HepG2 (cell line): ENCODE measurements at regions not wholly inside any gene's neighbourhood (a gene's known extent, or its start where the extent isn't known, plus 50 kb on each side); places are given as distances from the start of the nearest gene placed in this dataset.

Experiments
- HMG20B ChIP-seq: conservative IDR thresholded peaks from 2 replicates; pipeline ENCODE4 v1.6.1; 2016; ENCODE audit warnings: missing genetic modification reagents, missing compliant biosample characterization
- JDP2 ChIP-seq: sonication (generic); formaldehyde crosslinking; IDR thresholded peaks from 2 replicates; pipeline ENCODE4 v1.8.1; 2022; ENCODE audit warnings: missing genetic modification reagents, borderline replicate concordance
- KLF11 ChIP-seq: IDR thresholded peaks from 2 replicates; pipeline ENCODE4 v1.6.1; 2016; ENCODE audit warnings: missing compliant biosample characterization
- MTF1 ChIP-seq: sonication (generic); formaldehyde crosslinking; IDR thresholded peaks from 2 replicates; pipeline ENCODE4 v1.5.0; 2020; ENCODE audit warnings: missing genetic modification reagents
- NCOA1 ChIP-seq: sonication (generic); formaldehyde crosslinking; IDR thresholded peaks from 2 replicates; pipeline ENCODE4 v1.9.0; 2021; ENCODE audit warnings: missing genetic modification reagents
- NFKBIZ ChIP-seq: IDR thresholded peaks from 2 replicates; pipeline ENCODE4 v1.6.1; 2018; ENCODE audit warnings: missing genetic modification reagents, missing compliant biosample characterization
- PCBP1 ChIP-seq: fragments of 200-400 bp; formaldehyde crosslinking; IDR thresholded peaks from 2 replicates; pipeline ENCODE4 v1.6.1; 2017; ENCODE audit warnings: mild to moderate bottlenecking, low read depth, low read length, borderline replicate concordance
- PHF21A ChIP-seq: sonication (generic); formaldehyde crosslinking; IDR thresholded peaks from 2 replicates; pipeline ENCODE4 v1.5.0; 2020; ENCODE audit warnings: mild to moderate bottlenecking, missing genetic modification reagents
- RFX1 ChIP-seq: fragments of 450-650 bp; IDR thresholded peaks from 2 replicates; pipeline ENCODE4 v1.6.1; 2017
- RFX3 ChIP-seq: IDR thresholded peaks from 2 replicates; pipeline ENCODE4 v1.6.1; 2016; ENCODE audit warnings: missing biosample characterization, missing genetic modification reagents
- SMAD3 ChIP-seq: sonication (generic); formaldehyde crosslinking; IDR thresholded peaks from 2 replicates; pipeline ENCODE4 v1.4.0; 2020; ENCODE audit warnings: missing genetic modification reagents
- SNAI1 ChIP-seq: sonication (generic); formaldehyde crosslinking; IDR thresholded peaks from 2 replicates; pipeline ENCODE4 v1.5.0; 2020; ENCODE audit warnings: mild to moderate bottlenecking, missing genetic modification reagents, borderline replicate concordance
- ZBTB38 ChIP-seq: sonication (generic); formaldehyde crosslinking; IDR thresholded peaks from 2 replicates; pipeline ENCODE4 v1.5.1; 2020; ENCODE audit warnings: mild to moderate bottlenecking, missing genetic modification reagents
- ZFAT ChIP-seq: sonication (generic); formaldehyde crosslinking; conservative IDR thresholded peaks from 2 replicates; pipeline ENCODE4 v1.8.1; 2023; ENCODE audit warnings: missing genetic modification reagents, inconsistent platforms
- ZFP36L2 ChIP-seq: sonication (generic); formaldehyde crosslinking; IDR thresholded peaks from 2 replicates; pipeline ENCODE4 v1.4.0; 2020; ENCODE audit warnings: missing genetic modification reagents
- ZNF44 ChIP-seq: sonication (generic); formaldehyde crosslinking; IDR thresholded peaks from 2 replicates; pipeline ENCODE4 v1.5.1; 2020; ENCODE audit warnings: mild to moderate bottlenecking, missing genetic modification reagents
- ZSCAN9 ChIP-seq: IDR thresholded peaks from 2 replicates; pipeline ENCODE4 v1.6.1; 2016; ENCODE audit warnings: borderline replicate concordance
- TF ChIP-seq, protein P1 (sequence below): sonication (generic); formaldehyde crosslinking; IDR thresholded peaks from 2 replicates; pipeline ENCODE4 v1.4.0; 2020; ENCODE audit warnings: missing genetic modification reagents
- TF ChIP-seq, protein P2 (sequence below): sonication (generic); formaldehyde crosslinking; IDR thresholded peaks from 2 replicates; pipeline ENCODE4 v1.4.0; 2020; ENCODE audit warnings: mild to moderate bottlenecking, missing genetic modification reagents
- TF ChIP-seq, protein P3 (sequence below), 2 experiments: fragments of 450-650 bp in 1 of 2; sonication (generic) in 1 of 2; formaldehyde crosslinking in 1 of 2; IDR thresholded peaks; 2 replicates each; pipeline versions ENCODE4 v1.6.1 to v1.8.0; 2016 to 2022; ENCODE audit warnings: antibody characterized with exemption in 1 of 2, mild to moderate bottlenecking in 1 of 2, missing genetic modification reagents in 1 of 2

DNA sequence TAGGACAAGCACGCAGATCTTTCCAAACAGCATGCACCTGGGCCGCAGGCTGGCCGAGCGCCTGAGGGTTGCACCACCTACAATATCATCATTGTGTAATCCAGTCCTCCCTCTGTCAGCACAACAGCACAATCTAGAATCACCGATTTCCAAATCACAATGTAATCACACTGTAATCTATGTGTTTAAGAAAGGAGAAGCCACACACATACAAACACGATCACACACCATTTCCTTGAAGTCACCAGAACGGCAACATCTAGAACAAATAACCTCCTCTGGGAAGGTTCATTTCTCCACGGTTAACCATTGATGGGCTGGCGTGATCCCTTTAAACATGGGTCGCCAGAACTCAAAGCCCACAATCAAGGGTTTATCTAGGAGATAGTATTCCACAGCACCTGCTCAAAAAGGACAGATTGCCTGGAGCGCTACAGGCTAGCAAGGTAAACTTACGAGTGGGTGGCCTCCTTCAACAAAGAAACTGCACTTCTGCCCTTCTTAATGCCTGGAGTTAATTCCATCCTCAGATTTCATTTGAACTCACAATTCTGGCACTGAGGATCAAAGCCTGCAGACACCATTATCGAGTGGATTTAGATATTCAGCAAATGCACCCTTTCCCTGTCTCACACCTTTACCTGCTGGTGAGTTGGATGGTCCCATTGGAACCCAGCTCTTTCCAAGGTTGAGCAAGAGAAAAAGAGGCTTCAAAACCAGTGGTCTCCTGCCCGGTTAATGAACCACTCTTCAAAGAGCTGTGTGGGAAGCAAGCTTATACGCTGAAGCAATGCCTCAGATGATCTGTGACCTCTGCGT is 83.8 kb upstream of the FOXQ1 start (continued):
- TF ChIP-seq, protein P1, sequence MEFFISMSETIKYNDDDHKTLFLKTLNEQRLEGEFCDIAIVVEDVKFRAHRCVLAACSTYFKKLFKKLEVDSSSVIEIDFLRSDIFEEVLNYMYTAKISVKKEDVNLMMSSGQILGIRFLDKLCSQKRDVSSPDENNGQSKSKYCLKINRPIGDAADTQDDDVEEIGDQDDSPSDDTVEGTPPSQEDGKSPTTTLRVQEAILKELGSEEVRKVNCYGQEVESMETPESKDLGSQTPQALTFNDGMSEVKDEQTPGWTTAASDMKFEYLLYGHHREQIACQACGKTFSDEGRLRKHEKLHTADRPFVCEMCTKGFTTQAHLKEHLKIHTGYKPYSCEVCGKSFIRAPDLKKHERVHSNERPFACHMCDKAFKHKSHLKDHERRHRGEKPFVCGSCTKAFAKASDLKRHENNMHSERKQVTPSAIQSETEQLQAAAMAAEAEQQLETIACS (CRISPR knock-in tag) = no peak
- TF ChIP-seq PHF21A (CRISPR knock-in tag) (peak; percentile 84), RFX3 (CRISPR knock-in tag) (no peak), ZBTB38 (CRISPR knock-in tag) (peak; percentile 75; the same call in 1 of the 2 replicates), KLF11 (CRISPR knock-in tag) (peak; percentile 34), SNAI1 (peak; percentile 49; the same call in 1 of the 2 replicates), PCBP1 (no peak), RFX1 (no peak), ZNF44 (CRISPR knock-in tag) (peak; percentile 86; the same call in 1 of the 2 replicates), ZFP36L2 (no peak), ZFAT (CRISPR knock-in tag) (0 out of 2 replicates have a peak, but pooled peaks have one; percentile 25), ZSCAN9 (CRISPR knock-in tag) (peak; percentile 98), HMG20B (CRISPR knock-in tag) (peak; percentile 91), JDP2 (CRISPR knock-in tag) (no peak; the same call in 1 of the 2 replicates), MTF1 (CRISPR knock-in tag) (no peak), NFKBIZ (CRISPR knock-in tag) (peak; percentile 71; the same call in 1 of the 2 replicates), NCOA1 (CRISPR knock-in tag) (no peak), SMAD3 (CRISPR knock-in tag) (peak; percentile 93)
- TF ChIP-seq, protein P2, sequence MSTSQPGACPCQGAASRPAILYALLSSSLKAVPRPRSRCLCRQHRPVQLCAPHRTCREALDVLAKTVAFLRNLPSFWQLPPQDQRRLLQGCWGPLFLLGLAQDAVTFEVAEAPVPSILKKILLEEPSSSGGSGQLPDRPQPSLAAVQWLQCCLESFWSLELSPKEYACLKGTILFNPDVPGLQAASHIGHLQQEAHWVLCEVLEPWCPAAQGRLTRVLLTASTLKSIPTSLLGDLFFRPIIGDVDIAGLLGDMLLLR = 0 out of 2 replicates have a peak, but pooled peaks have one; percentile 54
- TF ChIP-seq, protein P3, sequence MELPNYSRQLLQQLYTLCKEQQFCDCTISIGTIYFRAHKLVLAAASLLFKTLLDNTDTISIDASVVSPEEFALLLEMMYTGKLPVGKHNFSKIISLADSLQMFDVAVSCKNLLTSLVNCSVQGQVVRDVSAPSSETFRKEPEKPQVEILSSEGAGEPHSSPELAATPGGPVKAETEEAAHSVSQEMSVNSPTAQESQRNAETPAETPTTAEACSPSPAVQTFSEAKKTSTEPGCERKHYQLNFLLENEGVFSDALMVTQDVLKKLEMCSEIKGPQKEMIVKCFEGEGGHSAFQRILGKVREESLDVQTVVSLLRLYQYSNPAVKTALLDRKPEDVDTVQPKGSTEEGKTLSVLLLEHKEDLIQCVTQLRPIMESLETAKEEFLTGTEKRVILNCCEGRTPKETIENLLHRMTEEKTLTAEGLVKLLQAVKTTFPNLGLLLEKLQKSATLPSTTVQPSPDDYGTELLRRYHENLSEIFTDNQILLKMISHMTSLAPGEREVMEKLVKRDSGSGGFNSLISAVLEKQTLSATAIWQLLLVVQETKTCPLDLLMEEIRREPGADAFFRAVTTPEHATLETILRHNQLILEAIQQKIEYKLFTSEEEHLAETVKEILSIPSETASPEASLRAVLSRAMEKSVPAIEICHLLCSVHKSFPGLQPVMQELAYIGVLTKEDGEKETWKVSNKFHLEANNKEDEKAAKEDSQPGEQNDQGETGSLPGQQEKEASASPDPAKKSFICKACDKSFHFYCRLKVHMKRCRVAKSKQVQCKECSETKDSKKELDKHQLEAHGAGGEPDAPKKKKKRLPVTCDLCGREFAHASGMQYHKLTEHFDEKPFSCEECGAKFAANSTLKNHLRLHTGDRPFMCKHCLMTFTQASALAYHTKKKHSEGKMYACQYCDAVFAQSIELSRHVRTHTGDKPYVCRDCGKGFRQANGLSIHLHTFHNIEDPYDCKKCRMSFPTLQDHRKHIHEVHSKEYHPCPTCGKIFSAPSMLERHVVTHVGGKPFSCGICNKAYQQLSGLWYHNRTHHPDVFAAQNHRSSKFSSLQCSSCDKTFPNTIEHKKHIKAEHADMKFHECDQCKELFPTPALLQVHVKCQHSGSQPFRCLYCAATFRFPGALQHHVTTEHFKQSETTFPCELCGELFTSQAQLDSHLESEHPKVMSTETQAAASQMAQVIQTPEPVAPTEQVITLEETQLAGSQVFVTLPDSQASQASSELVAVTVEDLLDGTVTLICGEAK (IDR thresholded peaks at IDR 0.05) = no peak
- TF ChIP-seq, protein P3 (CRISPR knock-in tag; IDR thresholded peaks at IDR 0.05) = peak; percentile 74; the same call in 1 of the 2 replicates
